GM19452 (cell line): ENCODE measurements at regions not wholly inside any gene's neighbourhood (a gene's known extent, or its start where the extent isn't known, plus 50 kb on each side); places are given as distances from the start of the nearest gene placed in this dataset.

Experiments
- ATAC-seq: cut with Tn5 transposase; IDR thresholded peaks from one replicate; pipeline ENCODE4 v1.9.1; 2021; ENCODE audit not compliant: unreplicated experiment

DNA sequence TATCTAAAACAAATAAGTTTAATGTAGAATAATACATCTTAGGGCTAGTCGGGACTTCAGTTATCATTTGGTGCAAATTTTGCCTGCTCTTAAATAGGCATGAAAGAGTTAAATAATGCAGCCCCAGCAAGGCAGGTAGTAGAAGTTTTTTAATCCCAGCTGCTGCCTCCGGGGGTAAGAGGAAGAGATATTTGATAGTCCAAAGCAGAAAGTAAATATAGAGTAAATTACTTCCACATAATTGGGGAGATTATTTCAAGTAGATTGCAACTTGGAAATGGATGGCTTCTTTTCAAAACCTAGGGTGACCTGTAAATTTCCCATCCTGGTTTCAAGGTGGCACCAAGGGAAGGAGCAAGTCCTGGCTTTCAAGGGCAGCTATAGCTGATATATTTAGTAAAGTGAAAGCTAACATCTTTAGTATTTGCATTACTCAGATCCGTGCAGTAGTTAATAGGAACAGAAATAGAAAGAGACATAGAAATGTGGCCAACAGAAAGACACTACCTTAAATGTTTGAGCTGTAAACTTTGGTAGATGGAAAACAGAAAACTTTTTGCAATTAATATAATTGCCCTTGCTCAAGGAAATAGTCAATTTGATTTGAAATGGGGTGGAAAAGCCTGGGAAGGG lies 109.1 kb downstream of the LMO4 start:
- peak; percentile 80 for ATAC-seq

DNA sequence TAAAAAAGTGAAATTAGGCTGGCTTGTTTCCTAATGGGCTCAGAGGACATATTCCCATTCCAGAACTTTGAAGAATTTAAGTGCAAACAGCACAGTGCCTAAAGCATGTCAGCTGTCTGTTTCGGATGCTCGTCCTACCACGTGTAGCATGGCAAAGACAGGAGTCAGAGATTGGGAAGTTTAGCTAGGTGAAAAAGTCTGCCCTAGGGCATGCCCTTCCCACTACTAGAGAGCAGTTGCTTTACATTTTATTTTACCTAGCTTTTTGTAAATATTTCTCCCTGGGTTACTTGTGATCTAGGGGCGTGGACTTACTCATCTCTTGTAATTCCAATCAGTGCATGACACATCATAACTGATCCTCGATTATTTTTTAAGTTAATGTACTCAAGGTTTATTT lies 111.1 kb downstream of the LMO4 start:
- no peak for ATAC-seq

DNA sequence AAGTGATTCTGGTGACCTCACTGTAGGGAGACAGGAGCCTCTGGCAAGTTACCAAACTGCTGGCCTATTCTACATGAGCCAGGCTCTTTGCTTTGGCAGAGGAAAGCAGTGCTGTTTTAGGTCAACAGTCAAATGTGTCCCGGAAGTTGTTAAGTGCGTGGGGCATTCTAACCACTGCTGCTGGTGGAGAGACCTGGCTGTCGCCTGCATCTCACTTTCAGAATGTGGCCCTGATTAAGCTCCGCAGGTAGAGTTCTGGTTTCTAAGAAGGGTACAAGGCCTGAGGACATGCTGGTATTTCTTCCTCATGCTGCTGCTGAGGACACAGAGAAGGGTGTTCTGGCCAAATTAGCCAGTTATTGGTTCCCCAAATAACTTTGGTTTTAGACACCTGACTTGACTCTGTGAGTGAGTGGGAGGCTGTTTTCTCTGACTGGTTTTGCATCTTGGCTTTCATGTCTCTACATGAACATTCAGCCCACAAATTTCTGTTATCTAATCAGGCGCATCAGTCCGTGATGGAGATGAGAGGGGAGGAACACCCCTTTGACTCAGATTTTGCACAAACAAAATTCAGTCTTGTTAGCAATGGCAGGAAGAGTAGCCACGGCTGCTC lies 120.8 kb downstream of the LMO4 start:
- ATAC-seq: peak; percentile 85

DNA sequence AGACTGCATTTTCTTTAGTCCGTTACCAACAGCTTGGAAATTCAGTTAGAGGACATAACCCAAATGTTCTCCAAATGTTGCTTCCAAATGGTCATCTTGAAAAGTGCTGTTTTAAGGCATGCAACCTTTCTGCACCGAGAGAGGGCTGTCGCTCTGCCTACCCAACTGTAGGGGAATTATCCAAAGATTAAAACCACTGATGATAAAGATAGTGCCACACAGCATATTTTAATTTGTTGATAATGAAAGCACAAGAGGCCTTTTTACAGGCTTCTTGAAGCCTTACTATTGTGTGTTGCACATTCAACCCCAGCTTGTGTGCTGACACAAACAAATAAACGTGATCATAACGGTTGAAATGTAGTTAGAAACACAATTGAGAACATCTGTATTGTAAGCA lies 121.5 kb downstream of the LMO4 start:
- no peak for ATAC-seq

DNA sequence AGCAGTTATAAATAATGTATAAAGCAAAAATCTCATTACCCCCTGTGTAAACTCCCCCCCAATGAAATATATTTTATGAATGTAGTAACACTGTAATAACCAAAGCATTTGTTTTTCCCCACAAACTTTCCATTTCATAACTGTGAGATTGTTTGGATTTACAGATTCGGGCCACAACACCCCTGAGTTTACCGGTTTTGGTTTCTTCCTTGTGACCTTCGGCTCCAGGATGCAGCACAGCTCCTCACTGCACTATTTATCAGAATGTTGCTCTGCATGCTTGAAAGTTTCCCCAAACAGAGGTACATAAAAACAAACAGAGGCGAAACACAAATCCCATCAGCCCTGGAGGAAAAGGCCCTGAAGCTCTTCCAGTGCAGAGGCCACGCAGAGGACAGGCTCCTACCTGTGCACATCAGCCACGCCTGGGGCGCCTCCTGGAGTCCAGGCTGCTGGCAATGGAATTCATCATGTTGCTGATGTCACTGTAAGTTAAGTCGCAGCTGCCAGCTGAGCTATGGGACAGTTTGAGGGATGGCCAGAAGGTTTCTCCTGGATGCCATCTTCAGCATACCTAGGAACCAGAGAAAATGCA lies 122.0 kb downstream of the LMO4 start:
- no peak for ATAC-seq

DNA sequence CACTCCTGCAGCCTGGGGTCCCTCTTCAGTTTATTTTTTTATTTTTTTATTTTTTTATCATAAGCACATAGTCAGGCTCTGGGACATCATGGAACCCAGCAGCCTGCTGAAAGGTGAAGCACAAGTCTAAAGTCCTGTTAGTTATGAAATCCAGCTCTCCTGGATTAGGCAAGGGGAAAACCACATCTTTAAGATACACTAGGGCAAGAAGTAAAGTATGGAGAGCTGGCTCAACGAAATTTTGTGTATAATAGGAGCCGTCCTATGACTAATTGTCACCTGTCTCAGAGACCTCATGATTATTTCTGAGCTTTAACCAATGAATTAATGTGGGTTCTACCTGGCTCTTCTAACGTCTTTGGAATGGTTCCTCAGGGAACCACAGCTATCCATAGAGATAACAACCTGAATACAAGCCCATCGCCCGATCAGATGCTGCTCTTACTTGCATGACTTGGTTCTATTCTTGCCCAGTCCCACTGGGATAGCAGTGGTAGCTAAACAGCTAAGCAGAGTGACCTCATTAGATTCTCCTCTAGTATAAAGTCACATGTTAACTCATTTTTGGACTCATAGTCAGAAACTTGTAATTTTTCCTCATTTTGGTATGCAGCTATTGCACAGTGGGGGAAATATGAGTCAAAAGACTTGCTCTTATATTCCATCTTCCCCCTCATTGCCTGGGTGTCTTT lies 122.7 kb downstream of the LMO4 start:
- no peak for ATAC-seq

DNA sequence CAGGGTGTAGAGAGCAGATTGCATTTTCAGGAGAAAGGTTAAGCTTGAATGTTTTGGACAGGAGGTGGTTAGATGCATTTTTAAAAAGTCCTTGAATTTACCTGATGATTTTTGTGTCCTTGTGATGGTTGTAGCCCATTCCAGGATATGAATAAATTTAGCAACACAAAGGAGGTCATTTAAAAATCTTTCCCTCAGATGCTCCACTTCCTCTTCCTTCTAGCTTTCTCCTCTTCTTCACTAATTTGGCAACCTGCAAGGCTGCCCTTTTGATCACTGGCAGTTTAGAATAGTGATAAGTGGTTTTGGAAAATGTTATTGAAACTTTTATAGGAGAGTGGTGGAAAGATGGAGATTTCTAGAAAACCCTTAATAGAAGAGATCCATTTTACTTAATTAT lies 124.0 kb downstream of the LMO4 start:
- ATAC-seq: no peak

DNA sequence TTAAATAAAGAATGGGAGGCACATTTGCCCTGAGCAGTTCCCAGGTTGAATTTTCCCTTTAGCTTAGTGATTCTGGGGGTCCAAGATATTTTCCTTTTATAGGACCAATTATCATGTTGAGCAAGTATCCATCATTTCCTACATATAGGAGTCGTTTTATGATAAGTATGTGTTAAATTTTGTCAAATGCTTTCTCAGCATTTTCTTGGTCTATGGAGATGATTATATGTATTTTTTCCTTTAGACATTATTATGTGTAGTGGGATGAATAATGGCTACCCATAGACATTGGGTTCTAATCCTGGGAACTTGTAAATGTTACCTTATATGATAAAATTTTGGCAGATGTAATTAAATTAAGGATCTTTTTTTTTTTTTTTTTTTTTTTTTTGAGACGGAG lies 128.7 kb downstream of the LMO4 start:
- ATAC-seq: no peak

DNA sequence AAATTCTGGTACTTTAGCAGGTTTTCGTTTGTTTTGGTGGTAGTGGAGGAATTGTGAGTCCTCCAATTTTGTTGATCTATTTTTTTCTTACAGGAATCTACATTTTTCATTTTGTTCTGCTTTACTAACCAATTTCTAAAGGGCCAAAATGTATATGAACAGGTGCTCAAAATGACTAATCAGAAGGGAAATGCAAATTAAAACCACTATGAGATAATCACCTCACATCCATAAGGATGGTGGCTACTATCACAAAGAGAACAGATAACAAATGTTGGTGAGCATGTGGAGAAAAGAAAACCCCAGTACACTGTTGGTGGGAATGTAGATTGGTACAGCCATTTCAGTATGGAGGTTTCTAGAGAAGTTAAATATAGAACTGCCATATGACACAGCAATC lies 134.2 kb downstream of the LMO4 start:
- ATAC-seq: no peak

DNA sequence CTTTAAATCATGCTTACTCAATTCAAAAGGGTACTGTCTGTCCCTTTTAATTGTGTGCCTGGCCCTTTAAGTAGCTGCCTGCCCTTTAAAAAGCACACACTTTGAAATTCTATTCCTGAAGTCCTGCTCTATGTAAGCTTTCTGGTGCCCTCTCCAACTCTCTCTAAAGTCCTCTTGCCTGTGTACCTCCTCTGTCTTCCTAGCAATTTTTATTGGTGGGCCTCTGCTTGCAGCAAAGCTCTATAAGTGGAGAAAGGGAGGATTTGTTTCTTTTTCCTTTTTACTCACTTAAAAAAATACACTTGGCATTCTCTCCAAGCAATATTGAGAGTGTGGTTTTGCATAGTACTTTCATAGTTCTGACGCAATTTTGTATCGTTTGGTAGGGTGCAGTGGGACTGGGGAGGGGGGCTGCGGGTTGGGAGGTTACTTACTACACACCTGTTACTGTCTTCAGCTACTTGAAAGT lies 135.4 kb downstream of the LMO4 start:
- ATAC-seq: peak; percentile 59

DNA sequence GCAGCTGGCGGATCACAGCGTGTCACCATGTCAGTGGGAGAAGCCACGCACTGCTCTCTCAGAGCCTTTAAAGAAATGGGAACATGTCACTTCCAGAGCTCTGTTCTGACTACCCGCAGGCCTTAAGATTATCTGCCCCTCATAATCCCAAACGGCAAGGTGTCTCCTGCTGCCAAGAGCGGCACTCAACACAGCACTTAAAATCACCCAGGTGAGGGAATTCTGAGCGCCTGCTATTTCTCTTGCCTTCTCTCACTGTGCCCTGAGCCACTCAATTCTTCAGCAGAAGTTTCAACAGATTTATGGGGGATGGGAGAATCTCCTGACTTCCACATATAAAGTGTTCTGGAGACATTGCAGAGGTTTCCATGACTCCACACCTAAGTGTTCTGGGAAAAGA lies 137.9 kb downstream of the LMO4 start:
- no peak for ATAC-seq

DNA sequence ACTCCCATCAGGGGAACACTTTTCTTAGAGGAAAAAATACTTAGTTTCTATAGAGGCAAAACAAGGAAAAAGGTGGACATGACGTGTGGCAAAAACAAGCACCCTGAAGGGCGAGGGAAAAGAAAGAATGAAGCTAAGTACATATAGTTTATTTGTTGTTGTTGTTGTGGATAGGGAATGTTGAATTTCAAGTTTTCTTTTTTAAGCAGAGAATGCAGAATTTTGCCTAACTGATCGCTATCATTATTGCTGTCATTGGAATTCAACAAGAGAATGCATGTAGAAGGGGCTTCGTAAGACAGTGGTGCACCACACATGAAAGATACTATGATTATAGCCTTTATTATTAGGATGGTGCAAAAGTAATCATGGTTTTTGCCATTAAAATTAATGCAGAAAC lies 144.0 kb downstream of the LMO4 start:
- no peak for ATAC-seq

DNA sequence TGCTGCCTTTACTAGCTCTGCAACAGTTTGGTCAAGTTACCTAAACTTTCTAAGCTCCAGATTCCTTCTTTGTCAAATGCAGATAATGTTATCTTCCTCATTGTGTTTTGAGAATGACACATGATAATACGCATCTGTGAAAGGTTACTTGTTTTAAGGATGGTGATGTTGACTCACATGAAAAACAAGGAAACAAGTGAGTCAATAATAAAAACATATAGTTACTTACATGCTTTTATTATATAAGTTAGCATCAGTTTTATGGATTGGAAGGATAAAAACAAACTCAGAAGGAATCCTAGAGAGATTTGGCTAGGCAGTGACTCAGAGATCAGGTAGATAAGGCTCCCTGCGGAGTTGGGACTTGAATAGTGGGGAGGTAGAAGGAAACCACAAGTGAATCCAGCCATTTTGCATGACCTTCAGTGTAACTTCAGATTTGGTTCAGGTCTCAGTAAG lies 144.6 kb downstream of the LMO4 start:
- no peak for ATAC-seq

DNA sequence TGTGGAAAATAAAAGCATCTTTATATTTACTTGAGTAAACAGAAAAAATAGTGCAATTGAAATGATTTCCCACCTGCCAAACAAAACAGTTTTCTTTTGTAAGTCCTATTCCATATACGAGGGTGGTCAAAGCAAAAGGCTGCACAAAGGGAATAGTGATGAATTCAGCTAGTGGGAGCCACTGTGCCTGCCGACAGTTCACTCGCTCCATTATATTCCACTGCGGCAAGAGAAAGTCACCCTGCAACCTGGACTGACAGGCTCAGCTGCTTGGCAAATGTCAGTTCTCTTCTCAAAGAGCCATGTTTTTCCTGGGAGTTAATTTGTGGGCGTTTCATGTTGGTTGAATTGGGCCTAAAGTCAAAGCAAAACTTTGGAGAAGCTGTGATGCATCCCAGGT lies 145.4 kb downstream of the LMO4 start:
- ATAC-seq: no peak

DNA sequence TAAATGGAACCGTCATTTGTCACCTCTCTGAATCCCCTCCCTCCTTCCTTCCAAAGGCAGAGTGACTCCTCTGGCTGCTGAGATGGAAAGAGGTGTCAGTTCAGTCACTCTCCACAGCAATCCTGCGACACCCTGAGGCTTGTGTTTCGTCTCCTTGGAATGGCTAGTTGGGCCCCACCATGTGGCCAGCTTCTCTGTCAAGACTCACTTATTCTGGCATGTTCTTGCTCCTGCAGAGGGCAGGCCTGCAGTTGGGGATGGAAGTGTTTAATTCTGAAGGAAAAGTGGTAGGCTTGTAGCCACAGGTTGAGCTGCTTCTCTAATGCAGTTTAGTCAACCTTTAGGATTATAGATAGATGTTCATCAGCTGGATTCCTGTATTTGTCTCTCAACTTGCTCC lies 149.6 kb downstream of the LMO4 start:
- ATAC-seq: no peak

DNA sequence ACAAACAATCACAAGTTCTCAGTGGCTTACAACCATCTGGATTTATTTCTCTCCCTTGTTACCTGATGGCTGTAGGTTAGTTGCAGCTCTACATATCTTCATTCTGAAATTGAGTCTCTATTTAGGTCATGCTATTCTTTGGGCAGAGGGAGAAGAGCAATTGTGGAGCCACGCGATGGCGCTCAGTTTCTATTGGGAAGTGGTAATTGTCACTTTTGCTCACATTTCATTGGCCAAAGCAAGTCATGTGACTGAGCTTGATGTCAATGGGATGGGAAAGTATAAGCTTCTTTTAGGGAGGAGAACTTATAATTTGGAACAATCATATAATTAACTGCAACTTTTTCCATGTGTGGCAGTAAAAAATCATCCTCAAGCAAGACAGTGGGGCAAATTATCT lies 166.5 kb downstream of the LMO4 start:
- no peak for ATAC-seq

DNA sequence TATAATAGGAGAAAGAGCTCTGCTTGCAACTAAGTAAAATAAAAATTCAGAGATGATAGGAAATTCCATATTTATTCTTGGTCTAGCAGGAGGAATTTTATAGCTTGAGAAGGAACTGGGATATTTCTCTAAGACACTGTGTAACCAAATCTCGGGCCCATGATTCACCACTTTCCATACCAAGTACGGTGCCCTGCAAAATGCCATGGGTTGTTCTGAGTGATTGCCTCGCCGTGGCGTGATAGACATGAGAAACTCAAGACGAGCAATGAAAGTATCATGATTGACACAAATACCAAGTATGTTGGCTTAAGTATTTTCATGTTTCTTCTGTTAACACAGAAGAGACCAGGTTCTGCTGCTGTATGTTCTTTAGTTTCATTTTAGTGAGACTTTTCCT lies 167.2 kb downstream of the LMO4 start:
- ATAC-seq: no peak

DNA sequence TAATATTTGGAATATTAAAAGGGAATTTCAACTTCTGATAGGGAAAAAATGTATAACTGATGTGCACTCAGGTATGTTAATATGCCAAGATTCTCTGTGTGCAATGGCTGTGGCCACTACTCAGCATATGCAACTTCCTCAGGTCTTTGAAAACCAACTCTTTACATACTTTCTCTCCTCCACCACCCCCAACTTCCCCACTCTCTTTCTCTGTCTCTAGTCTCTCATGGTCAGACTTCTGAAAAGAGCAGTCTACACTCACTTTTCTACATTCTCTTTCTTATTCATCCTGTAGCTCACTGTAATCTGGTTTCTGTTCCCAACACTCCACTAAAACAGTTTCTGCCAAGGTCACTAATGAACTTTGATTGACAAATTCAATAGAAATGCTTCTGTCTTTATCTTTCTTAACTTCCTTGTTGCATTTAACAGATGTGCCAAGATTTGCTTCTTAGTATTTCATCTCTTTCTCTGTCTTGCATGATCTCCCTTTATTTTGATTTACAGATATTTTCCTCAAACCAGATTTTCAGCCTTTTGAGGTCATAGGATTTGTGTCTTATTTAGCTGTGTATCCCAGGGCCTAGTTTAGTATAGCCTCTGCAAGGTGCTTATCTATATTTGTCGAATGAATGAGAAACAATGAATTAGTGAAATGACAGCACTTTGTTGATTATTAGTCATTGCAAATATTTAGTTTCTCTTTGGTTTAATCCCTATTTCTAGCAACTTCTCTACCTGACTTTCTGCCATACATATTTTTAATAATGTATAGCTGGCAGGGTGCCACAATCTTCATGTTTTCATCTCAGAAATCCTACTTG lies 168.9 kb downstream of the LMO4 start:
- ATAC-seq: no peak

DNA sequence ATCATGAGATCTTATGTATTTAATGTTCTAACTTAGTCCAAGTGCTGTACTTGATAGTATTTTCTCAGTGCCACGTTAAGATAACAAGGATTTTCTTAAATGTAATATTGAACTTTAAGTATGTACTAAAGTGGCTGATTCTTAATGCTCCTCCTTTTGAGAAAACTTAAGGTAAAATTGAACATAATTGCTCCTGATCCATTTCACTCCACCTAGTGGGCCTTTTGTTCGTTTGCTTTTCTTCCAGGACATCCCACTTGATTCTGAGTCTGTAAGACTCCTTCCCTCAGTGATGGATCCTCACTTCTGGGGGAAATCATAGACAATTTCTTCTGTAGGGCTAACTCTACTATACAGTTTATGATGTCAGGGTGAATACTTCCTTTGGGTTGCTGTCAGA lies 173.1 kb downstream of the LMO4 start:
- ATAC-seq: no peak

DNA sequence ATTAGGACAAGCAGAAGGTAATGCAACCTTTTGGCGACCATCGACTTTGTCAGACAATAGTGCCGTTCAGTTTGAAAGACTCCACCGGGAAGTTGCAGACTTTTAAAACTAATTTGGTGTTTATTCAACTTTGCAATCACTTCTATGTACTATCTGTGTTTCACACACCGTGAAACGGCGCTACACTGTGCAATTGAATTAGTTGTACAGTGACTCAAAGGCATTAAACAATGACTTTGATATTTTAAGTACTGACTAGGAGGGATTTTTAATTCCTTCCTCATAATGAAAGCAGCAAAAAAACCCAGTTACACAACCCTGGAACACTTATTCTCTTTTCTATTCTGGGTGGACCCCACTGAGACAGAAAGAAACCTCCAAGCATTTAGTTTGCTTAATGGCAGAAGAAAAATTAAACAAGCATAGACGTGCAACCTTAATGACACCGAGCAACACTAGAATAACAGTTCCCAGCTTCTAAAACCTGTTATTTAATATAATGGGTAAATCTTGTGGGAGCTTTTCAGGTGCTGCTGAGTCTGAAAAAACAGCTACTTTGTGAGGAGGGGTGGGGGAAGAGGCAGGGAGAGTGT lies 176.8 kb downstream of the LMO4 start:
- ATAC-seq: no peak

DNA sequence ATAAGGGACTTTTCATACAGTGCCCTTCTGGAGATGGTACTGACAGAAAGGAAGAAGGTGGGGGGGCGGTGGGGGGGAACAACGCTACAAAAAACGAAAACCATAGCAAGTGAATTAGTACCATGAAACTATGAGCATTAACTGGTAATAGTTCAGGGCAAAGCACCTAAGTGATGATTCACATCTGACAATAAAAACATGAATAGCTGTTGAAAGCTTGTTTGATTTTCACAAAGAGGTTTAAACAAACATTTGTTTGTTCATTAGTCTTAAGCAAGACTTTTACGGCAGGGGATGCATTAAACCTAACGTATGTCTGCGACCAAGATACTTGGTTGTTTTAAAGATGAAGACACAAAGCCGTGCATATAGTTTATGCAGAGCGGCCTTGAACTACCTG lies 177.5 kb downstream of the LMO4 start:
- no peak for ATAC-seq
